Lower leg skin (tissue), 3 donors: ENCODE measurements at regions not wholly inside any gene's neighbourhood (a gene's known extent, or its start where the extent isn't known, plus 50 kb on each side); places are given as distances from the start of the nearest gene placed in this dataset.

Experiments used
- CTCF ChIP-seq, 3 donors: fragments of 450-650 bp; IDR thresholded peaks; one replicate each; pipeline ENCODE4 v1.5.1; 2016; ENCODE audit warnings: antibody characterized with exemption in 3 of 3, mild to moderate bottlenecking in 3 of 3, moderate library complexity in 2 of 3
- POLR2A ChIP-seq, 2 donors: fragments of 450-650 bp; IDR thresholded peaks; one replicate each; pipeline ENCODE4 v1.6.1; 2016 to 2017; ENCODE audit warnings: antibody characterized with exemption in 2 of 2, mild to moderate bottlenecking in 1 of 2, moderate library complexity in 1 of 2

GRCh38 chr13:89363144-89363543 lies 1692.0 kb downstream of the SLITRK5 start:
- no peak for TF ChIP-seq CTCF (IDR thresholded peaks at IDR 0.05)
- TF ChIP-seq POLR2A (IDR thresholded peaks at IDR 0.05) = no peak
